Type B pancreatic cell (in vitro differentiated cells): ENCODE measurements at regions not wholly inside any gene's neighbourhood (a gene's known extent, or its start where the extent isn't known, plus 50 kb on each side); places are given as distances from the start of the nearest gene placed in this dataset.

Experiments used
- DNase-seq: peaks from one replicate; pipeline ENCODE4 v3.0.0; 2021; ENCODE audit warnings: mixed read lengths; ENCODE audit not compliant: unreplicated experiment; ENCODE audit errors: extremely low spot score
- H3K27ac Mint-ChIP-seq: 2 replicates; pipeline ENCODE4 v1.8.0; 2021; ENCODE audit warnings: mild to moderate bottlenecking, mixed read lengths
- H3K27me3 Mint-ChIP-seq: 2 replicates; pipeline ENCODE4 v1.8.0; 2021; ENCODE audit warnings: mixed read lengths
- H3K36me3 Mint-ChIP-seq: 2 replicates; pipeline ENCODE4 v1.8.0; 2021; ENCODE audit warnings: mixed read lengths
- H3K4me1 Mint-ChIP-seq: one replicate; pipeline ENCODE4 v1.8.0; 2021; ENCODE audit warnings: mixed read lengths; ENCODE audit not compliant: unreplicated experiment
- H3K4me3 Mint-ChIP-seq: 2 replicates; pipeline ENCODE4 v1.8.0; 2021; ENCODE audit warnings: mild to moderate bottlenecking, mixed read lengths
- H3K9me3 Mint-ChIP-seq: 2 replicates; pipeline ENCODE4 v1.8.0; 2021; ENCODE audit warnings: mixed read lengths
- CTCF ChIP-seq: fragments of 200-600 bp; sonication (generic); conservative IDR thresholded peaks from 2 replicates; pipeline ENCODE4 v1.5.0; 2021; ENCODE audit warnings: antibody characterized with exemption, mild to moderate bottlenecking

DNA sequence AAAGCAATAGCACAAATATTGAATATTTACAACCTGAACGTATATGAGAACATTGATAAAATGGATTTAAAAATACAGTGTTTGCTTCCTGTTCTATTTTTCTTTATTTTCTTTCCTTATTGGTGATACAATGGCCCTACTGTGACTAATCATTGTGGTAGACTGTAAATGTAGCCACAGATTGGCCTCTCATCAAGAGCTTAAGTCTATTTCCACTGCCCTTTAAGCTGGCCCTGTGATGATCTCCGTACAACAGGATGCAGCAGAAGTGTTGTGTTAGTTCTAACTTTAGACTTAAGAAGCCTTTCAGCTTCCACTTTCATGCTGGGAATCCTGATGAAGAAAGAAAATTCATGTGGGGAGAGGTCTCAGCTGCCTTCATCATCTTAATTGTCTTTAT, 285.6 kb upstream of the B3GALT2 start:
- TF ChIP-seq CTCF: no peak

GRCh38 chr1:193463326-193463932, 277.0 kb upstream of the B3GALT2 start:
- Mint-ChIP-seq H3K36me3 (no peaks in the 10 kb centered on the region), H3K9me3 (no peaks in the 10 kb centered on the region), H3K4me3 (no peak overlapping the region), H3K27ac (no peak overlapping the region), H3K4me1 (peaks cover 10% of the 10 kb centered on the region), H3K27me3 (no peaks in the 10 kb centered on the region)
- TF ChIP-seq CTCF: no peak
- no peak for DNase-seq

More for the DNA sequence above, 285.6 kb upstream of the B3GALT2 start:
- no peaks in the 10 kb centered on the region for H3K27me3 Mint-ChIP-seq
- no peak overlapping the region for H3K4me3 Mint-ChIP-seq
- no peaks in the 10 kb centered on the region for H3K4me1 Mint-ChIP-seq
- no peaks in the 10 kb centered on the region for H3K36me3 Mint-ChIP-seq
- DNase-seq: no peak
- no peak overlapping the region for H3K27ac Mint-ChIP-seq
- peaks cover 7% of the 10 kb centered on the region for H3K9me3 Mint-ChIP-seq

- Mint-ChIP-seq H3K27me3 (no peaks in the 10 kb centered on the region), H3K9me3 (no peaks in the 10 kb centered on the region), H3K4me3 (no peak overlapping the region), H3K4me1 (peaks cover 10% of the 10 kb centered on the region), H3K36me3 (no peaks in the 10 kb centered on the region), H3K27ac (no peak overlapping the region)
- no peak for DNase-seq
- no peak for TF ChIP-seq CTCF
Observed at GRCh38 chr1:193462629-193463320, 276.4 kb upstream of the B3GALT2 start.

DNA sequence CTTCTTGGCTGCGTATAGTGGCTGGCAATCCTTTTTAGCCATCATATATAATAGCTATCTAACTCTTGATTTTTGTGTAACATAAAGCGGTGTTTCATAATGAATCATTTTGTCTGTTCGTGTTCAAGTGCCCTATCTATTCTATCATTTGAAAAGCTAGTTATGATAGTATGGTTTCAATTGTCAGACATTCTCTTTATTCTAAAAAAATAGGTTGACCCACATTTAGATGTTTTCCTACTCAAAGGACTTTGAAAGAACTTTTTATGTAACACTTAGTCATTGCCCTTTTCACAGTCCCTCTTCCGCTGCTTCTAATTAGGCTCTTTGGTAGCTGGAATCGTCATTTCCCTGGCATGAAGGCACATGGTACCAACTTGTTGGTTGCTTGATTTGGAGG, 272.2 kb upstream of the B3GALT2 start:
- Mint-ChIP-seq H3K9me3 (no peaks in the 10 kb centered on the region), H3K4me1 (peaks cover 10% of the 10 kb centered on the region), H3K4me3 (no peak overlapping the region), H3K27ac (no peak overlapping the region), H3K36me3 (no peaks in the 10 kb centered on the region), H3K27me3 (no peaks in the 10 kb centered on the region)
- no peak for TF ChIP-seq CTCF
- DNase-seq: no peak

DNA sequence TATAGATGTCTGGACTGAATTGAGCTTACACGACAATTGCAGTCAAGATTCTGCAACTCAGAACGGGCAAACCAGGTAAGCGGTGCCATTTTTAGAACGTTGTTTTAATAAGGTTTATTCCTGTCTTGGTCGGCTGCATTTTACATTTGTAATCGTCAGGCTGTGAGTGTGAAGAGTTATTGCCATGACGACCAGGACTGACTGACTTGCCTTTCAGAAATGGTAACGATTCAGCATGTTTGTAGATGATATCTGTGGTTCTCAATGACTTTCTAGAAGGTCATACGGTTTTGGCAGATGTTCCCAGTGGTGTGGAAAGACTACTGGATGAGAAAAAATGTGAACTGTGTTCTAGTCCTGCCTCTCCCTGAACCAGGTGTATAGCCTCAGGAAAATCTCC, 271.3 kb upstream of the B3GALT2 start:
- Mint-ChIP-seq H3K9me3 (no peaks in the 10 kb centered on the region), H3K36me3 (no peaks in the 10 kb centered on the region), H3K27me3 (no peaks in the 10 kb centered on the region), H3K4me1 (peaks cover 1% of the 10 kb centered on the region), H3K27ac (no peak overlapping the region), H3K4me3 (no peak overlapping the region)
- no peak for TF ChIP-seq CTCF
- DNase-seq: no peak
